GM21576 (cell line): ENCODE measurements at regions not wholly inside any gene's neighbourhood (a gene's known extent, or its start where the extent isn't known, plus 50 kb on each side); places are given as distances from the start of the nearest gene placed in this dataset.

ENCODE experiments used
- ATAC-seq: cut with Tn5 transposase; IDR thresholded peaks from one replicate; pipeline ENCODE4 v1.9.1; 2021; ENCODE audit warnings: mild to moderate bottlenecking, moderate library complexity; ENCODE audit not compliant: unreplicated experiment

DNA sequence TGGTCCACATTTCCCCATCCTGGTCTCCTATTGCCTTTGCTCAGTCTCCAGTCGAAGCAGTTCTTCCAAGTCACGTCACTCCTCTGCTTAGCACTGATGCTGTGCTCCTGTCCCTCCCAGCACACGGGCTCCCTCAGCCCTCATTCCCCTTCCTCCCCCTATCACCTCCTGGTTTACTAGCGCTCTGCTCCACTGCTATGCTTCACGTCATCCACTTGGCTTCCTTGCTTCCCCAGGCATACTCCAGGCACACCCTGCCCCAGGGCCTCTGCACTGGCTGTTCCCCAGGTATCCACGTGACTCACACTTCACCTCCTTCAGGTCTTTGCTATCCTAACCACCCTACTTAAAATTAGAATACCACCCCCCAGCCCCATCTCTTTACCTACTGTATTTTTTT is 269.3 kb downstream of the GLI2 start:
- no peak for ATAC-seq

DNA sequence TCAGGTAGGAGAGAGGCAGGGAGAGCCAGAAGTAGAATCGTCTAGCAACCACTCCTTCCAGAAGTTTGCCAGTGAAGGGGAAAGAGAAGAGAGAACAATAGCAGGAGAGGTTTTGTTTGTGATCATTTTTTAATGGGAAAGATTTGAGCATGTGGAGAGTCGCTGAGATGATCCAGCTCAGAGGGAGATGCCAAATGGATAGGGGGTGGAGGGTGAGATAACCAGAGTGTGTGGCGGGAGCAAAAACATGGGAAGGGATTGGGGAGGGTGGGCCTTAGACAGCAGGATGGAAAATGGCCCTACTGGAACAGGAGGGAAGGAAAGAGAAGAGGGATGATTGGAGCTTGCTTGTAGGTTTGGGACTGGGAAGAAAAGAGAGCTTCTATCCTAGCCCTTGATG is 269.8 kb downstream of the GLI2 start:
- ATAC-seq = no peak

DNA sequence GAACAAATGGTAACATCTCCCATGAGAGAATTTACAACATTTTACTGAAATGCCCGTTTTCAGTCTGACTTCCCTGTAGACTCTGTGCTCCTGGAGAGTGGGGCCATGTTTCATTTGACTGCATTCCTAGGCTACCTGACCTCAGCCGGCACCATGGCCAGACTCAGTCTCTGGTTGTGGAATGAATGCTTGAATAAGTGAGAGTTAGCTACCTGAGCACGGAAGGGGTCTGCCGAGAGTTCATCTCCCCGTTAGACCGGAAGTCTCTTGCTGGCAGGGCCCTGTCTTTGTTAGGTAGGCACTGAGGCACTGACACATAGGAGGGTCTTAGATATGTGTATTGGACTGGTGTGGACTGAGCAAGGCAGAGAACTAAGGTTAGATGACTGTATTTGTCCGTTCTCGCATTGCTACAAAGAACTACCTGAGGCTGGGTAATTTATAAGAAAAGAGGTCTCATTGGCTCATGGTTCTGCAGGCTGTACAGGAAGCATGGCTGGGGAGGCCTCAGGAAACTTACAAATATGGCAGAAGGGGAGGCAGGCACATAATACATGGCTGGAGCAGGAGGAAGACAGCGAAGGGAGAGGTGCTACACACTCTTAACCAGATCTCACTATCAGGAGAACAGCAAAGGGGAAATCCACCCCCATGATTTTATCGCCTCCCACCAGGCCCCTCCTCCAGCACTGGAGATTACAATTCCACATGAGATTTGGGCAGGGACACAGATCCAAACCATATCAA is 271.2 kb downstream of the GLI2 start:
- ATAC-seq = no peak

- ATAC-seq = no peak
Observed at GRCh38 chr2:121007490-121007853, 271.8 kb downstream of the GLI2 start.

DNA sequence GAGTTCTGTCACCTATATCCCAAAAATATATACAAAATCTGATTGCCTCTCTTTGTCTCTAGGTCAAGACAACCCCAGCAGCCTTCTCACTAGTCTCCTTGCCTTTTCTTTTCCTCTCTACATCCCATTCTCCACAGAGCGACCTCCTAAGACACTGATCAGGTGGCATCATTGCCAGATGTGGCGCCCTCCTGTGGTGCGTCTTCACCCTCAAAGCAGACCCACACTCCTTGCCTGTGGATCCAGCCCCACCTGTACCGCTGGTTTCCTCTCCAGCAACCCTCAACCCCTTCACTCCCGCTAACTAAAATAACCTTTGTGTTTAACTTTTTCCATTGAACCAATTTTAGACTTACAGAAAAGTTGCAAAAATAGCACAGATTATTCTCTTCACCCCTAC is 273.3 kb downstream of the GLI2 start:
- ATAC-seq = no peak

GRCh38 chr2:121010998-121011397 is 274.0 kb downstream of the TFCP2L1 start:
- no peak for ATAC-seq

GRCh38 chr2:121014876-121015275 is 270.1 kb downstream of the TFCP2L1 start:
- ATAC-seq = no peak

DNA sequence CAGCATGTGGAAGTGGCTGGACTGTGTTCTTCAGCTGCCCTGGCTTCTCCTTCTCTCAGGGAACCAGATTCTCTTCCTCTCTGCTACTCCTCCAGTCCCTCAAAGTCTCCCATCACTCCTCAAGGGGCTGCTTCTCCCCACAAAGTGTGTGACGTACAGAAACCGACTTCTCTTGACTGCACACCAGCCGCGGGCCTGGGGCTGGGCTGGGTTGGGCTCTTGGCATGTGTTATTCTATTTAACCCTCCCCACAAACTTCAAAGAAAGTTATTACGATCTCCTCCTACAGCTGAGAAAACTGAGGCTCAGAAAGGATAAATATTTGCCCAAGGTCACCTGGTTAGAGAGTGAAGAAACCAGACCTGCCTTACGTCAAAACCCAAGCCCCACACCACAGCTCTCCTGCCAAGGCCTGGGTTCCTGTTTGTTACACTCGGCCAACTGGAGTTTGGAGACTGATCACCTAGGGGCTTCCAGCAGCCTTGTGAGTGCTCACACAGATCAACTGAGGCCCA is 269.0 kb downstream of the TFCP2L1 start:
- no peak for ATAC-seq

GRCh38 chr2:121017396-121017795 is 267.6 kb downstream of the TFCP2L1 start:
- ATAC-seq = no peak

DNA sequence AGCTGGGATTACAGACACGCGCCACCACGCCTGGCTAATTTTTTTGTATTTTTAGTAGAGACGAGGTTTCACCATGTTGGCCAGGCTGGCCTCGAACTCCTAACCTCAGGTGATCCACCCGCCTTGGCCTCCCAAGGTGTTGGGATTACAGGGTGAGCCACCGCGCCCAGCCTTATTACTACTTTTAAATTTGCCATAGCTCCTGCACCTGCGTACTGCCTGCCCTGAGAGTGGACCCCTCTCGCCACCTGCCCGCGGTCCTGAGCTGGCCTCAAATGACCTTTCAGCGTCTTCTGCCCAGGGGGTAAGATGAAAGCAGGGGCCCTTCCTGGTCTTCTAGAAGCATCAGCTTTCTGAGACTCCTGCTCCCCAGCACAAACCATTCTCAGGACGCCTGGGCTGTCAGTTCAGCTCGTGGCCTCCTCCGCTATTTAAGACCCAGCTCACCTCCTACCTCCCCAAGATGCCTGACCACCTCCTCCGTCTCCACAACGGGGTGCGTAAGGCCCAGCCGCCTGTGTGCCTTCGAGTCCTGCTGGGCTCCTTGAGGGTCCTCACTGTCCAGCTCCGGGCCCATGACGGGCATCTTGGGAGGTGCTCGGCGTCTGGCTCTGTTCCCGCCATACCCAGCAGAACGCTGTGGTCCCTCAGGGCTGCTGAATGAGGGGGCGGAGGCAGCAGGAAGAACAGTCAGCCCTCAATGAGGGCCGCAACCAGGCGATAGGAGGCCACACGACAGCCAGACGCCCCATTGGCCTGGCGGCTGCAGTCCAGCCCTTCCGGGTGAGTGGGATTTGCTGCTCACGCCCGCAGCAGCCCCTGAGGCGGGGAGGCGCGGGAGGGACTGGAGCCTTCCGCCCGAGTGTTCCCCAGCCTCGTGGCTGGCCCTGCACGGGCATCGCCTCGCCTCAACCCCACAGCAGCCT is 266.6 kb downstream of the TFCP2L1 start:
- no peak for ATAC-seq

GRCh38 chr2:121019071-121019470 is 265.9 kb downstream of the TFCP2L1 start:
- ATAC-seq = no peak

- no peak for ATAC-seq
Observed at GRCh38 chr2:121019756-121020155, 265.2 kb downstream of the TFCP2L1 start.

DNA sequence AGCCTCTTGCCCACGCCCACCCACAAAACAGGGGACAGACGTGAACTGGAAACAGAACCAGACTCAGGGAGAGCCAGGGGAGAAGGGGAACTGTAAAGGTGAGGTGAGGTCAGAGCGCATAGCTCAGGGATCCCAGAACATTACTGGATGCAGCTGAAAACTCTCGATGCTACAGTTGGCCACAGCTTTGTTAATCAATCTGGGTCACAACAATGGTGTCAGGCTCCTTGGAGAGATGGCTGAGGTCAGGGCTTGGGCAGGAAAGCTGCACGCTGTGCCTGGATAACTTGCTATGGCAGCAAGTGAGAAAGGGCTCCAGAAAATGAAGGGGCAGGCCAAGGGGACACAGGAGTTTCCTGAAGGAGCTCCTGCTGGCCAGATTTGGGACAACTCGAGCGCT is 263.3 kb downstream of the TFCP2L1 start:
- ATAC-seq = no peak

DNA sequence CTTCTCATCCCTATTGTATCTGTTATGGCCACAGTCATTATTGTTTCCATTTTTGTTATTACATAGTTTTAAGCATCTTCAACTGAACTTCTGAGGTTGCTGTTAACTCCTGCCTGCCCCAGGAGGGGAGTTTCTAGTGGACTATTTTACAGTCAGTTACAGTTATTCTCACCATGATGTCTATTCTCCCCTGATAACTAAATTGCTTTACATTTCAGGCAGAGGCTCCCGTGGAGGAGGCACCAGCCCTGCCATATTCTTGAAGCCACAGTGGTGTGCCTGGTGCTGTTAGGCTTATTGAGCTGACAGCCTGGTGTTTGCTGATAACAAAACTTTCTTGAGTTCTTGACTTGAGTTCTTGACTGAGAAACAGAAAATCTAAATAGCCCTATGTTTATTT is 256.4 kb downstream of the TFCP2L1 start:
- no peak for ATAC-seq

- ATAC-seq = no peak
Observed at GRCh38 chr2:121030523-121030922, 254.5 kb downstream of the TFCP2L1 start.

- no peak for ATAC-seq
Observed at GRCh38 chr2:121031568-121032340, 253.2 kb downstream of the TFCP2L1 start.

GRCh38 chr2:121033461-121033996 is 251.5 kb downstream of the TFCP2L1 start:
- no peak for ATAC-seq

GRCh38 chr2:121034551-121034950 is 250.5 kb downstream of the TFCP2L1 start:
- ATAC-seq = no peak

- no peak for ATAC-seq
Observed at GRCh38 chr2:121036226-121036692, 248.7 kb downstream of the TFCP2L1 start.

DNA sequence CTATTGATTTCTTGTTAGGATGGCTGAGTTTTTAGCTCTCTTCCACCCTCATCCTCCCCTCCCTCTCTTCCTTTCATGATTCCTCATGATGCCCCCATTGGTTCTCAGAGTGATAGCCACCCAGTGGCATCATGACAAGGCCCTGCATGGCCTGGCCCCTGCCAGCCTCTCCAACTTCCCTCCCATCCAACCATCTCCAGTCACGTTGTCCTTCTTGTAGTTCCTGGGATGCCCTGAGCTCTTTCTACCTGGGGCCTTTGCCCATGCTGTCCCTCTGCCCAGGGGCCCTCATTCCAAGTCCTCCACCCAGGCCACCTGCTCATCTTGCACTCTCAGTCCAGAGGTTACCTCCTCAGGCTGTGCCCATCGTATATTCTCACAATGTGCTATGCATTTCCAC is 247.5 kb downstream of the TFCP2L1 start:
- ATAC-seq = no peak

GRCh38 chr2:121038031-121038430 is 247.0 kb downstream of the TFCP2L1 start:
- no peak for ATAC-seq
